HepG2 (cell line): ENCODE measurements at regions not wholly inside any gene's neighbourhood (a gene's known extent, or its start where the extent isn't known, plus 50 kb on each side); places are given as distances from the start of the nearest gene placed in this dataset.

Experiments used
- CBFB ChIP-seq: sonication (generic); formaldehyde crosslinking; IDR thresholded peaks from 2 replicates; pipeline ENCODE4 v1.4.0; 2020; ENCODE audit warnings: missing genetic modification reagents
- EHMT2 ChIP-seq: fragments of 200-600 bp; sonication (generic); IDR thresholded peaks from 2 replicates; pipeline ENCODE4 v1.7.0; 2017; ENCODE audit warnings: antibody characterized with exemption, low read depth, low read length, borderline replicate concordance
- FOSL2 ChIP-seq: sonication (generic); formaldehyde crosslinking; IDR thresholded peaks from 2 replicates; pipeline ENCODE4 v1.4.0; 2020; ENCODE audit warnings: missing genetic modification reagents
- KDM1A ChIP-seq: IDR thresholded peaks from 2 replicates; pipeline ENCODE4 v1.6.1; 2016; ENCODE audit warnings: missing compliant biosample characterization
- NFIC ChIP-seq: IDR thresholded peaks from 2 replicates; pipeline ENCODE4 v1.6.1; 2012; ENCODE audit warnings: mild to moderate bottlenecking, low read length, inconsistent platforms
- POLR2AphosphoS5 ChIP-seq: IDR thresholded peaks from 2 replicates; pipeline ENCODE4 v1.6.1; 2012; ENCODE audit warnings: low read depth, low read length
- ZNF766 ChIP-seq: sonication (generic); formaldehyde crosslinking; IDR thresholded peaks from 2 replicates; pipeline ENCODE4 v1.5.0; 2020; ENCODE audit warnings: missing genetic modification reagents, borderline replicate concordance
- TF ChIP-seq, protein P1 (sequence below): sonication (generic); formaldehyde crosslinking; IDR thresholded peaks from 2 replicates; pipeline ENCODE4 v1.5.0; 2020; ENCODE audit warnings: mild to moderate bottlenecking, missing genetic modification reagents, moderate library complexity
- TF ChIP-seq, protein P2 (sequence below): sonication (generic); formaldehyde crosslinking; IDR thresholded peaks from 2 replicates; pipeline ENCODE4 v1.4.0; 2020; ENCODE audit warnings: missing genetic modification reagents
- TF ChIP-seq, protein P3 (sequence below): sonication (generic); formaldehyde crosslinking; IDR thresholded peaks from 2 replicates; pipeline ENCODE4 v1.5.0; 2020; ENCODE audit warnings: mild to moderate bottlenecking, missing genetic modification reagents, borderline replicate concordance

DNA sequence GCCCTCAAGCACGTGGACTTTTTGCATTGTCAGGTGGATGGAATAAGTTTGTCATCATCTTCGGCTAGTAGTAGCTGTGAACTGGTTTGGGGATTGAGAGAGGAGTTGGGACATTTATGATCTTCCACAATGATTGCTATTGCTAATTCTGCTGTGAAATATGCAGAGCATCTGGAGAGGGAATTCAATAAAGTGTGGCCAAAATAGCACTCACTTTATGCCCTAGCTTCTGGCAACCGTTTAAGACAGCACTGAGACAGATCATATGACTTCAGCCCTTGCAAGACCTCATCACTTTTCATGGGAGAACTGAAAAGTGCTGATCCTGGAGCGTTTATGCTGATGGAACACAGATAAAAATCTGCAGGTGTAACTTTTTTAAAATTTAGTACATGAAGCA is 360.8 kb downstream of the GPATCH2 start:
- TF ChIP-seq NFIC: no peak
- no peak for TF ChIP-seq POLR2AphosphoS5
- TF ChIP-seq, protein P1, sequence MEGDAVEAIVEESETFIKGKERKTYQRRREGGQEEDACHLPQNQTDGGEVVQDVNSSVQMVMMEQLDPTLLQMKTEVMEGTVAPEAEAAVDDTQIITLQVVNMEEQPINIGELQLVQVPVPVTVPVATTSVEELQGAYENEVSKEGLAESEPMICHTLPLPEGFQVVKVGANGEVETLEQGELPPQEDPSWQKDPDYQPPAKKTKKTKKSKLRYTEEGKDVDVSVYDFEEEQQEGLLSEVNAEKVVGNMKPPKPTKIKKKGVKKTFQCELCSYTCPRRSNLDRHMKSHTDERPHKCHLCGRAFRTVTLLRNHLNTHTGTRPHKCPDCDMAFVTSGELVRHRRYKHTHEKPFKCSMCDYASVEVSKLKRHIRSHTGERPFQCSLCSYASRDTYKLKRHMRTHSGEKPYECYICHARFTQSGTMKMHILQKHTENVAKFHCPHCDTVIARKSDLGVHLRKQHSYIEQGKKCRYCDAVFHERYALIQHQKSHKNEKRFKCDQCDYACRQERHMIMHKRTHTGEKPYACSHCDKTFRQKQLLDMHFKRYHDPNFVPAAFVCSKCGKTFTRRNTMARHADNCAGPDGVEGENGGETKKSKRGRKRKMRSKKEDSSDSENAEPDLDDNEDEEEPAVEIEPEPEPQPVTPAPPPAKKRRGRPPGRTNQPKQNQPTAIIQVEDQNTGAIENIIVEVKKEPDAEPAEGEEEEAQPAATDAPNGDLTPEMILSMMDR (CRISPR knock-in tag): no peak
- TF ChIP-seq, protein P2, sequence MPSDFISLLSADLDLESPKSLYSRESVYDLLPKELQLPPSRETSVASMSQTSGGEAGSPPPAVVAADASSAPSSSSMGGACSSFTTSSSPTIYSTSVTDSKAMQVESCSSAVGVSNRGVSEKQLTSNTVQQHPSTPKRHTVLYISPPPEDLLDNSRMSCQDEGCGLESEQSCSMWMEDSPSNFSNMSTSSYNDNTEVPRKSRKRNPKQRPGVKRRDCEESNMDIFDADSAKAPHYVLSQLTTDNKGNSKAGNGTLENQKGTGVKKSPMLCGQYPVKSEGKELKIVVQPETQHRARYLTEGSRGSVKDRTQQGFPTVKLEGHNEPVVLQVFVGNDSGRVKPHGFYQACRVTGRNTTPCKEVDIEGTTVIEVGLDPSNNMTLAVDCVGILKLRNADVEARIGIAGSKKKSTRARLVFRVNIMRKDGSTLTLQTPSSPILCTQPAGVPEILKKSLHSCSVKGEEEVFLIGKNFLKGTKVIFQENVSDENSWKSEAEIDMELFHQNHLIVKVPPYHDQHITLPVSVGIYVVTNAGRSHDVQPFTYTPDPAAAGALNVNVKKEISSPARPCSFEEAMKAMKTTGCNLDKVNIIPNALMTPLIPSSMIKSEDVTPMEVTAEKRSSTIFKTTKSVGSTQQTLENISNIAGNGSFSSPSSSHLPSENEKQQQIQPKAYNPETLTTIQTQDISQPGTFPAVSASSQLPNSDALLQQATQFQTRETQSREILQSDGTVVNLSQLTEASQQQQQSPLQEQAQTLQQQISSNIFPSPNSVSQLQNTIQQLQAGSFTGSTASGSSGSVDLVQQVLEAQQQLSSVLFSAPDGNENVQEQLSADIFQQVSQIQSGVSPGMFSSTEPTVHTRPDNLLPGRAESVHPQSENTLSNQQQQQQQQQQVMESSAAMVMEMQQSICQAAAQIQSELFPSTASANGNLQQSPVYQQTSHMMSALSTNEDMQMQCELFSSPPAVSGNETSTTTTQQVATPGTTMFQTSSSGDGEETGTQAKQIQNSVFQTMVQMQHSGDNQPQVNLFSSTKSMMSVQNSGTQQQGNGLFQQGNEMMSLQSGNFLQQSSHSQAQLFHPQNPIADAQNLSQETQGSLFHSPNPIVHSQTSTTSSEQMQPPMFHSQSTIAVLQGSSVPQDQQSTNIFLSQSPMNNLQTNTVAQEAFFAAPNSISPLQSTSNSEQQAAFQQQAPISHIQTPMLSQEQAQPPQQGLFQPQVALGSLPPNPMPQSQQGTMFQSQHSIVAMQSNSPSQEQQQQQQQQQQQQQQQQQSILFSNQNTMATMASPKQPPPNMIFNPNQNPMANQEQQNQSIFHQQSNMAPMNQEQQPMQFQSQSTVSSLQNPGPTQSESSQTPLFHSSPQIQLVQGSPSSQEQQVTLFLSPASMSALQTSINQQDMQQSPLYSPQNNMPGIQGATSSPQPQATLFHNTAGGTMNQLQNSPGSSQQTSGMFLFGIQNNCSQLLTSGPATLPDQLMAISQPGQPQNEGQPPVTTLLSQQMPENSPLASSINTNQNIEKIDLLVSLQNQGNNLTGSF: no peak
- no peak for TF ChIP-seq CBFB (CRISPR knock-in tag)
- TF ChIP-seq FOSL2 (CRISPR knock-in tag): no peak
- no peak for TF ChIP-seq KDM1A (CRISPR knock-in tag)
- no peak for TF ChIP-seq ZNF766 (CRISPR knock-in tag)
- TF ChIP-seq, protein P3, sequence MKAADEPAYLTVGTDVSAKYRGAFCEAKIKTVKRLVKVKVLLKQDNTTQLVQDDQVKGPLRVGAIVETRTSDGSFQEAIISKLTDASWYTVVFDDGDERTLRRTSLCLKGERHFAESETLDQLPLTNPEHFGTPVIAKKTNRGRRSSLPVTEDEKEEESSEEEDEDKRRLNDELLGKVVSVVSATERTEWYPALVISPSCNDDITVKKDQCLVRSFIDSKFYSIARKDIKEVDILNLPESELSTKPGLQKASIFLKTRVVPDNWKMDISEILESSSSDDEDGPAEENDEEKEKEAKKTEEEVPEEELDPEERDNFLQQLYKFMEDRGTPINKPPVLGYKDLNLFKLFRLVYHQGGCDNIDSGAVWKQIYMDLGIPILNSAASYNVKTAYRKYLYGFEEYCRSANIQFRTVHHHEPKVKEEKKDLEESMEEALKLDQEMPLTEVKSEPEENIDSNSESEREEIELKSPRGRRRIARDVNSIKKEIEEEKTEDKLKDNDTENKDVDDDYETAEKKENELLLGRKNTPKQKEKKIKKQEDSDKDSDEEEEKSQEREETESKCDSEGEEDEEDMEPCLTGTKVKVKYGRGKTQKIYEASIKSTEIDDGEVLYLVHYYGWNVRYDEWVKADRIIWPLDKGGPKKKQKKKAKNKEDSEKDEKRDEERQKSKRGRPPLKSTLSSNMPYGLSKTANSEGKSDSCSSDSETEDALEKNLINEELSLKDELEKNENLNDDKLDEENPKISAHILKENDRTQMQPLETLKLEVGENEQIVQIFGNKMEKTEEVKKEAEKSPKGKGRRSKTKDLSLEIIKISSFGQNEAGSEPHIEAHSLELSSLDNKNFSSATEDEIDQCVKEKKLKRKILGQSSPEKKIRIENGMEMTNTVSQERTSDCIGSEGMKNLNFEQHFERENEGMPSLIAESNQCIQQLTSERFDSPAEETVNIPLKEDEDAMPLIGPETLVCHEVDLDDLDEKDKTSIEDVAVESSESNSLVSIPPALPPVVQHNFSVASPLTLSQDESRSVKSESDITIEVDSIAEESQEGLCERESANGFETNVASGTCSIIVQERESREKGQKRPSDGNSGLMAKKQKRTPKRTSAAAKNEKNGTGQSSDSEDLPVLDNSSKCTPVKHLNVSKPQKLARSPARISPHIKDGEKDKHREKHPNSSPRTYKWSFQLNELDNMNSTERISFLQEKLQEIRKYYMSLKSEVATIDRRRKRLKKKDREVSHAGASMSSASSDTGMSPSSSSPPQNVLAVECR (CRISPR knock-in tag): no peak
- TF ChIP-seq EHMT2: no peak
